ENCODE measurements at regions not wholly inside any gene's neighbourhood (a gene's known extent, or its start where the extent isn't known, plus 50 kb on each side); places are given as distances from the start of the nearest gene placed in this dataset.
A peak's percentile ranks its signal among the peaks of the same experiment; 100 is the strongest.

- DNase-seq (ENCODE audit: low read depth, low spot score) (no peak), ATAC-seq (peak; percentile 83), FAIRE-seq (no peak)
- no TSS peak for BruUV-seq (replicated peaks)
- H2AFZ ChIP-seq (ENCODE audit: control insufficient read depth, low read depth, low read length), result no peak overlapping the region
- intact Hi-C loops (cut with micrococcal nuclease; ENCODE audit: unreplicated experiment) (loop anchor here (5.0 kb wide), 1 partner anchor 320 kb away; no protein-coding TSS in a partner anchor), in situ Hi-C loops (cut with MboI) (no loop called here)
- no peaks in the 10 kb centered on the region for H3K79me2 ChIP-seq (ENCODE audit: control insufficient read depth, insufficient read depth, low read length)
- no peak overlapping the region for H3K4me2 ChIP-seq (ENCODE audit: control insufficient read depth, insufficient read depth)
- H3K36me3 ChIP-seq (ENCODE audit: control insufficient read depth in 2 of 2, insufficient read depth in 2 of 2, low read length in 1 of 2), result no peaks in the 10 kb centered on the region
- no peaks in the 10 kb centered on the region for H3K9me3 ChIP-seq (replicated peaks; ENCODE audit: control insufficient read depth, insufficient read depth, low read length)
- H3K27me3 ChIP-seq (replicated peaks in 1 of 2; ENCODE audit: control insufficient read depth in 2 of 2, insufficient read depth in 2 of 2, low read length in 1 of 2), result no peaks in the 10 kb centered on the region
- H4K20me1 ChIP-seq (ENCODE audit: control insufficient read depth, insufficient read depth), result no peaks in the 10 kb centered on the region
- ChIA-PET SMC1A (ENCODE audit: uncharacterized antibody, unreplicated experiment) (interaction anchor here (1.2 kb wide), 1 partner anchor 22 kb away, joined by 3 read pairs; no protein-coding TSS in a partner anchor), POLR2A (no interaction called here), RAD21 (ENCODE audit: unreplicated experiment) (interaction anchor here (0.7 kb wide), 1 partner anchor 172 kb away, joined by 3 read pairs; no protein-coding TSS in a partner anchor), CTCF (no interaction called here)
- whole genome bisulfite sequencing (ENCODE audit: insufficient coverage, insufficient replicate concordance, low lambda C conversion rate, missing lambda C conversion rate), result 38% methylated on average over 8 of the region's 8 CpGs
- no peaks in the 10 kb centered on the region for H3K4me1 ChIP-seq (ENCODE audit: control insufficient read depth, insufficient read depth, low read length)
- no peak overlapping the region for H3K9ac ChIP-seq (ENCODE audit: control insufficient read depth, insufficient read depth, low read length)
- no peak overlapping the region for H3K4me3 ChIP-seq
- H3K27ac ChIP-seq (ENCODE audit: control insufficient read depth, insufficient read depth), result no peak overlapping the region
- TF ChIP-seq IKZF1 (conservative IDR thresholded peaks at IDR 0.05) (peak; percentile 64), BCL3 (IDR thresholded peaks at IDR 0.05; ENCODE audit: borderline replicate concordance, insufficient read depth, low read depth, low read length, poor library complexity, severe bottlenecking) (no peak), MTA2 (IDR thresholded peaks at IDR 0.05; ENCODE audit: low read depth) (peak; percentile 73), CREM (IDR thresholded peaks at IDR 0.05; ENCODE audit: low read depth) (0 out of 2 replicates have a peak, but pooled peaks have one; percentile 20), HDGF (IDR thresholded peaks at IDR 0.05) (no peak), NFIC (IDR thresholded peaks at IDR 0.05; ENCODE audit: low read depth, low read length) (peak; percentile 32; the same call in 1 of the 2 replicates), EP300 (IDR thresholded peaks at IDR 0.05; ENCODE audit: borderline replicate concordance in 1 of 2, control insufficient read depth in 1 of 2, low read depth in 2 of 2, low read length in 2 of 2) (peak in 1 of 2 experiments; percentile 47; a peak in 1 of 4 replicates), MEF2B (IDR thresholded peaks at IDR 0.05; ENCODE audit: partially characterized antibody, poor library complexity, severe bottlenecking) (peak; percentile 20), TCF7 (IDR thresholded peaks at IDR 0.05; ENCODE audit: borderline replicate concordance) (no peak), EED (IDR thresholded peaks at IDR 0.05; ENCODE audit: low read depth) (peak; percentile 59), BCLAF1 (IDR thresholded peaks at IDR 0.05) (no peak), SPI1 (IDR thresholded peaks at IDR 0.05; ENCODE audit: borderline replicate concordance, insufficient read depth, low read depth, low read length) (peak; percentile 74; the same call in 1 of the 2 replicates), BACH1 (IDR thresholded peaks at IDR 0.05; ENCODE audit: borderline replicate concordance) (no peak), RUNX3 (IDR thresholded peaks at IDR 0.05; ENCODE audit: low read length) (peak; percentile 35; the same call in 1 of the 2 replicates), IKZF2 (IDR thresholded peaks at IDR 0.05) (peak; percentile 53 to 56; a peak in 3 of 4 replicates), JUNB (IDR thresholded peaks at IDR 0.05) (peak; percentile 43), NFYA (IDR thresholded peaks at IDR 0.05; ENCODE audit: borderline replicate concordance, low read depth, low read length) (no peak), CEBPB (IDR thresholded peaks at IDR 0.05; ENCODE audit: borderline replicate concordance in 1 of 2, low read depth in 2 of 2, low read length in 2 of 2) (no peak), BCL11A (IDR thresholded peaks at IDR 0.05; ENCODE audit: low read depth, low read length) (peak; percentile 32; the same call in 1 of the 2 replicates), ATF7 (IDR thresholded peaks at IDR 0.05; ENCODE audit: low read depth) (peak; percentile 58; the same call in 1 of the 2 replicates), DPF2 (IDR thresholded peaks at IDR 0.05) (0 out of 2 replicates have a peak, but pooled peaks have one; percentile 33)
Measured at GRCh38 chr4:152206646-152207377, 329.1 kb downstream of the FBXW7 start.

Measured in GM12878 (cell line).